Left lung (tissue), 4 donors: ENCODE measurements at regions not wholly inside any gene's neighbourhood (a gene's known extent, or its start where the extent isn't known, plus 50 kb on each side); places are given as distances from the start of the nearest gene placed in this dataset.
"Not testable (repeated sequence)": the region's sequence is repeated elsewhere in the genome, so short reads cannot be mapped to it uniquely, and the experiment has no call there.

Experiments used
- ATAC-seq: fragments of 200-7000 bp; cut with Tn5 transposase; one replicate; pipeline ENCODE4 v1.9.1; 2020; ENCODE audit warnings: moderate library complexity
- DNase-seq, 4 donors: peaks; one replicate each; pipeline ENCODE4 v3.0.0-alpha.2; 2013 to 2020
- H3K27ac ChIP-seq, 2 donors: fragments of 200-600 bp; sonication (generic) in 1 of 2; one replicate each; pipeline versions ENCODE4 v1.5.0 to v1.8.0; 2020 to 2021
- H3K27me3 ChIP-seq, 2 donors: fragments of 200-600 bp; sonication (generic) in 1 of 2; one replicate each; pipeline versions ENCODE4 v1.5.0 to v1.8.0; 2020 to 2021
- H3K36me3 ChIP-seq, 2 donors: fragments of 200-600 bp; sonication (generic) in 1 of 2; one replicate each; pipeline versions ENCODE4 v1.5.0 to v1.8.0; 2020 to 2021
- H3K4me1 ChIP-seq, 2 donors: fragments of 200-600 bp; one replicate each; pipeline ENCODE4 v1.8.0; 2021
- H3K4me3 ChIP-seq, 2 donors: fragments of 200-600 bp; sonication (generic) in 1 of 2; one replicate each; pipeline versions ENCODE4 v1.5.0 to v1.8.0; 2020 to 2021; ENCODE audit warnings: mild to moderate bottlenecking in 1 of 2
- H3K9me3 ChIP-seq, 2 donors: fragments of 200-600 bp; sonication (generic) in 1 of 2; one replicate each; pipeline versions ENCODE4 v1.5.0 to v1.8.0; 2020 to 2021
- CTCF ChIP-seq, 2 donors: fragments of 200-600 bp; sonication (generic) in 1 of 2; IDR thresholded peaks; one replicate each; pipeline versions ENCODE4 v1.5.0 to v1.8.0; 2021; ENCODE audit warnings: antibody characterized with exemption in 2 of 2
- intact Hi-C, 2 donors: fragments of 100-400 bp; cut with DNase I; formaldehyde crosslinking; loops; one replicate each; pipeline versions ENCODE4 v1.11.2 to v1.14.2; 2022
- donor health status: DM: no; HTN: yes; CAD: no.
- donor health status: DM: no; HTN: no; CAD: no.

GRCh38 chr7:142451817-142452216, 194.0 kb upstream of the PRSS58 start:
- ATAC-seq (no peak), DNase-seq (no peak)
- Histone ChIP-seq H3K4me1 (no peaks in the 10 kb centered on the region), H3K36me3 (no peaks in the 10 kb centered on the region), H3K4me3 (no peak overlapping the region), H3K27ac (no peak overlapping the region), H3K9me3 (no peaks in the 10 kb centered on the region), H3K27me3 (no peaks in the 10 kb centered on the region)
- no peak for TF ChIP-seq CTCF (IDR thresholded peaks at IDR 0.05)
- intact Hi-C loops: no loop called here

- Histone ChIP-seq H3K9me3 (no peaks in the 10 kb centered on the region), H3K4me1 (no peaks in the 10 kb centered on the region), H3K4me3 (no peak overlapping the region), H3K27ac (no peak overlapping the region), H3K36me3 (no peaks in the 10 kb centered on the region), H3K27me3 (no peaks in the 10 kb centered on the region)
- ATAC-seq: no peak
- TF ChIP-seq CTCF (IDR thresholded peaks at IDR 0.05): no peak
- intact Hi-C loops: no loop called here
- no peak for DNase-seq
Measured at GRCh38 chr7:142451296-142451695, 193.4 kb upstream of the PRSS58 start.

- Histone ChIP-seq H3K4me1 (no peaks in the 10 kb centered on the region), H3K9me3 (no peaks in the 10 kb centered on the region), H3K27me3 (no peaks in the 10 kb centered on the region), H3K36me3 (no peaks in the 10 kb centered on the region), H3K4me3 (no peak overlapping the region), H3K27ac (no peak overlapping the region)
- DNase-seq: no peak
- no peak for TF ChIP-seq CTCF (IDR thresholded peaks at IDR 0.05)
- intact Hi-C loops: no loop called here
- ATAC-seq: no peak
Measured at GRCh38 chr7:142450695-142451094, 192.8 kb upstream of the PRSS58 start.

- DNase-seq (no peak), ATAC-seq (no peak)
- Histone ChIP-seq H3K9me3 (no peaks in the 10 kb centered on the region), H3K27me3 (no peaks in the 10 kb centered on the region), H3K36me3 (no peaks in the 10 kb centered on the region), H3K4me3 (no peak overlapping the region), H3K4me1 (no peaks in the 10 kb centered on the region), H3K27ac (no peak overlapping the region)
- TF ChIP-seq CTCF (IDR thresholded peaks at IDR 0.05): no peak
- intact Hi-C loops: no loop called here
Measured at GRCh38 chr7:142450206-142450605, 192.3 kb upstream of the PRSS58 start.

- ATAC-seq, H3K27me3 ChIP-seq, H3K9me3 ChIP-seq, H3K27ac ChIP-seq, DNase-seq, H3K4me1 ChIP-seq, intact Hi-C loops, H3K36me3 ChIP-seq, H3K4me3 ChIP-seq: not testable (repeated sequence)
Measured at GRCh38 chr7:142448857-142449256, 191.0 kb upstream of the PRSS58 start.

GRCh38 chr7:142447762-142448161, 189.9 kb upstream of the PRSS58 start:
- no peaks in the 10 kb centered on the region for H3K36me3 ChIP-seq
- intact Hi-C loops: no loop called here
- no peak for TF ChIP-seq CTCF (IDR thresholded peaks at IDR 0.05)

More at GRCh38 chr7:142447762-142448161, 189.9 kb upstream of the PRSS58 start:
- DNase-seq: no peak
- Histone ChIP-seq H3K27me3 (no peaks in the 10 kb centered on the region), H3K9me3 (no peaks in the 10 kb centered on the region), H3K27ac (no peak overlapping the region), H3K4me3 (no peak overlapping the region), H3K4me1 (peaks cover 0 to 9% of the 10 kb centered on the region in 2 donors)
- ATAC-seq: no peak
